ENCODE measurements at regions not wholly inside any gene's neighbourhood (a gene's known extent, or its start where the extent isn't known, plus 50 kb on each side); places are given as distances from the start of the nearest gene placed in this dataset.

GRCh38 chr13:58843071-58843470 is 1211.5 kb downstream of the PCDH17 start:
- in situ Hi-C loops (cut with HindIII; ENCODE audit: extremely low pct_ligation_motif_present, low pct_unique_long_range_greater_than_20kb): no loop called here
- no TSS peak for BruUV-seq (replicated peaks)
- POLR2A ChIA-PET: no interaction called here

More at GRCh38 chr13:58843071-58843470, 1211.5 kb downstream of the PCDH17 start:
- Histone ChIP-seq H3K9me3 (ENCODE audit: low read length) (peaks cover 42% of the 10 kb centered on the region), H2AFZ (ENCODE audit: low read length) (no peak overlapping the region), H3K27me3 (ENCODE audit: control insufficient read depth in 1 of 2, insufficient read depth in 2 of 2, low read length in 2 of 2) (no peaks in the 10 kb centered on the region), H3K4me1 (ENCODE audit: insufficient read depth, low read length) (no peaks in the 10 kb centered on the region), H3K4me2 (ENCODE audit: low read depth, low read length) (no peak overlapping the region), H3K4me3 (replicated peaks in 1 of 3; ENCODE audit: insufficient read depth in 1 of 3, low read depth in 2 of 3, low read length in 3 of 3) (no peak overlapping the region), H3K27ac (ENCODE audit: extremely low read length, insufficient read depth, low read length) (no peak overlapping the region), H3K9ac (ENCODE audit: insufficient read depth, low read depth, low read length) (no peak overlapping the region), H3K79me2 (ENCODE audit: insufficient read depth, low read length) (no peaks in the 10 kb centered on the region), H3K36me3 (replicated peaks in 1 of 2; ENCODE audit: control insufficient read depth in 1 of 2, insufficient read depth in 2 of 2, low read length in 2 of 2) (no peaks in the 10 kb centered on the region), H4K20me1 (ENCODE audit: insufficient read depth, low read length) (no peaks in the 10 kb centered on the region)
- DNase-seq (ENCODE audit: low spot score): no peak
- 6% methylated on average over 2 of the region's 6 CpGs for WGBS (ENCODE audit: low lambda C conversion rate)
- no peak for ATAC-seq
- CTCF ChIA-PET (ENCODE audit: low intra/inter-chr PET ratio, low total read pairs): no interaction called here
- no peak for FAIRE-seq
- TF ChIP-seq ZBTB26 (CRISPR knock-in tag; IDR thresholded peaks at IDR 0.05; ENCODE audit: borderline replicate concordance) (no peak), MAZ (IDR thresholded peaks at IDR 0.05; ENCODE audit: borderline replicate concordance, low read depth, low read length) (no peak), MAZ (CRISPR knock-in tag; IDR thresholded peaks at IDR 0.05; ENCODE audit: low read depth) (no peak), GABPA (IDR thresholded peaks at IDR 0.05; ENCODE audit: low read depth, low read length) (no peak), GABPA (CRISPR knock-in tag; IDR thresholded peaks at IDR 0.05; ENCODE audit: low read depth) (no peak), CCDC6 (CRISPR knock-in tag; IDR thresholded peaks at IDR 0.05) (no peak), CHD2 (IDR thresholded peaks at IDR 0.05; ENCODE audit: low read depth, low read length) (no peak), CREB1 (IDR thresholded peaks at IDR 0.05) (no peak), CREB1 (CRISPR knock-in tag; IDR thresholded peaks at IDR 0.05) (no peak), ZNF251 (CRISPR knock-in tag; IDR thresholded peaks at IDR 0.05) (no peak), NPAS2 (CRISPR knock-in tag; IDR thresholded peaks at IDR 0.05; ENCODE audit: borderline replicate concordance) (no peak), DRAP1 (CRISPR knock-in tag; IDR thresholded peaks at IDR 0.05) (no peak), SMAD3 (CRISPR knock-in tag; IDR thresholded peaks at IDR 0.05) (no peak), ZFP41 (CRISPR knock-in tag; IDR thresholded peaks at IDR 0.05; ENCODE audit: borderline replicate concordance) (no peak)
- intact Hi-C loops (cut with micrococcal nuclease; ENCODE audit: unreplicated experiment): loop anchor here (2.0 kb wide), 1 partner anchor 1218 kb away; no protein-coding TSS in a partner anchor

Data from HepG2 (cell line).